NCI-H510A (cell line): ENCODE measurements at regions not wholly inside any gene's neighbourhood (a gene's known extent, or its start where the extent isn't known, plus 50 kb on each side); places are given as distances from the start of the nearest gene placed in this dataset.
"Not testable (repeated sequence)": the region's sequence is repeated elsewhere in the genome, so short reads cannot be mapped to it uniquely, and the experiment has no call there.

Source experiments
- DNase-seq: peaks from one replicate; lab custom pipeline; 2025; lab: John Stamatoyannopoulos, UW

- DNase-seq, result no peak
Observed at GRCh38 chr3:163813935-163814334, 1264.4 kb downstream of the SI start.

GRCh38 chr3:163812006-163812405 is 1266.3 kb downstream of the SI start:
- DNase-seq, result no peak

GRCh38 chr3:163809540-163809993 is 1268.7 kb downstream of the SI start:
- no peak for DNase-seq

DNA sequence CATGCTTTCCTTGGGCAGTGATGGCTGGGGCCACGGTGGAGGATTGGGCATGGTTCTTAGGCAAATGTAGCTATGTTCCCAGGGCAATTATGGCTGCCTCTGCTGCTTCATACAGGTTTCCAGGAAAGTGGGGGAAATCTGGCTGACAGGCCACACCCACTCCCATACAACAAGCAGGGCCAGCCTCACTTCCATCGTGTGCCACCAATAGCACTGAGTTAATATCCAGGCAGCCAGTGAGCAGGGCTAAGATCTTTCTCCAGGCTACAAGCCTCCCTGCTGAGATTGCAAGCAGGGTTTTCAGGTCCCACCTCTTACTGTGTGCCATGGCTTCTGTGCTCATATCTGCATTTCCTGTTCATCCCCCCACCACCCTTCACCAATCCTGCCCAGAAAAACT is 1291.9 kb downstream of the SI start:
- no peak for DNase-seq

DNA sequence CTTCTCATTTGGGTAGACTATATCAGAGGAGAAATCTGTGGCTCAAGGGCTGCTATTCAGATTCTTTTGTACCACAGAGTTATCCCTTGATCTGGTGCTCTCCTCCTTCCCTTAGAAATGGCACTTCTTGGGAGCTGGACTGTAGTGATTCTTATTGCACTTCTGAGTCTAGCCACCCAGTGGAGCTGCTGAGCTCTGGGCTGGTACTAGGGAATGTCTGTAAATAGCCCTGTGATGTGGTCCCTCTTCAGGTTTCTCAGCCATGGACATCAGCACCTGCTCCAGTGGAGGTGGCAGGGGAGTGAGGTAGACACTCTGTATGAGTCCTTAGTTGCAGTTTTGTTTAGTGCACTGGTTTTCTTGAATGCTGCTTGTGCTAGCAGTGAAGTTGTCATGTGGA is 1292.6 kb downstream of the SI start:
- DNase-seq, result no peak

- DNase-seq, result no peak
Observed at GRCh38 chr3:163779396-163780344, 1298.6 kb downstream of the SI start.

- DNase-seq, result no peak
Observed at GRCh38 chr3:163776743-163777142, 1301.6 kb downstream of the SI start.

DNA sequence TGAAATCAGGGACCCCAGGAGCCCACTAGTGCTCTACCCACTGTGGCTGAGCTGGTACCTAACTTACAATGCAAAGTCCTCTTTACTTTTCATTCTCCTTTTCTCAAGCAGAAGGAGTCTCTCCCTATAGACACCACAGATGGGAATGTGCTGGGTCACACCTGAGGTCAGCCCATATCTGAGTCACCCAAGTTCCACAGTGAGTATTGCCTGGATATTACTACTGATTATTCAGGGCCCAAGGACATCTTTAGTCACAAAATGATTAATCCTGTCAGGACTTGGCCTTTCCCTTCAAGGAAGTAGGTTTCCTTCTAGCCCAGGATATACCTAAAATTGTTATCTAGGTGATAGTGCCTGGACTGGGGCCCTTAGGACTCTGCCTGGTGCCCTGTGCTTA is 1305.2 kb downstream of the SI start:
- no peak for DNase-seq

DNA sequence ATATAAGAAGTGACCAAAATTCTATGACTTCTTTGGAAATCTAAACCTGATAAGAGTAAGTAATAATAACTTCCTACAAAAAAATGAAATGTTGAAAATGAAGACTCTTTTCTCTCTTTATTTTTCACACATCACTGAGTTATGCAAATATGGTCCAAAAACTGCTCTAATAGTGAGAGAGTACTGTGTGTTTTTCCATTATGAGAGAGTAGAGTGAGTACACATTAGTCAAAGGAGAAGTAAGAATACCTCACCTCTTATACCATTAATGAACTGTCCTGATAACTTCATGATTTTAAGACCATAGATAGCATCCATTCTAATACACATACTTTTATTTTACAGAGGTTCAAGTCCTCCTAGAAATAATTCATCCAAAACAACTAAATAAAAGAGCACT is 1310.2 kb downstream of the SI start:
- DNase-seq, result no peak

DNA sequence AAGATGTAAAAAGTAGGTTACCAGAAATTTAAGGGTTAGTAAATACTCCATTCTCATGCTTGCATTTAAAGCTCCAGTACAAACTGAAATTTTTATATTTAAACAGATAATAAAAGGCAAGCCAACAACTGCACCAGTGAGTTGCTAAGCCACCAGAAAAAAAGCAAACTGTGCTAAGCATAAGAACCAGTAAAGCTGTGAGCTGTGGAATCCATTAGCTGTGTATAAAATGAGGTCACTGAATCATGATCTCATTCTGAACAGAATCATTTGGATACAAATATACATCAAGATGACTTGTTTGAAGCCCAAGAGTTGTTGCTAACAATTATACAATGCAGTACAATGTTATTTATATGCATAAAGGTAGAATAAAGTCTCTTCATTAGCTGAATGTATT is 1312.2 kb downstream of the SI start:
- DNase-seq, result no peak

DNA sequence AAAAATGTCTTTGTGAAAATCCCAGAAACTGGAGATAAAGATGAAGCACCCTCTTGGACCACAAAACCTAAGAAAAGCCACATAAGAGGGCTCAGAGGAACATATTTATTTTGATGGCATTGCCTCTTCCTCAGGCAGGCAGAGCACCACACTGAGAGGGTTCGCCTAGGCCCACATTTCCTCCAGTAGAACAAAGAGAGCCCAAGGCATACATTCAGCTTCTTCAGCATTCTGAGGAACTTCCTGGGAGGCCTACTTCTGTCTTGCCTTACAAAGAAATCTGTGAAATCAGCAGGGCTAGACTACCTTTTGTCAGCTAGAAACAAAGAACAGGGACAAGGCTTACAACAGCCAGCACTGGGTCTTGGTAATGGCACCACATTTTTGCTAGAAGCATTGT is 1325.3 kb downstream of the SI start:
- no peak for DNase-seq

DNA sequence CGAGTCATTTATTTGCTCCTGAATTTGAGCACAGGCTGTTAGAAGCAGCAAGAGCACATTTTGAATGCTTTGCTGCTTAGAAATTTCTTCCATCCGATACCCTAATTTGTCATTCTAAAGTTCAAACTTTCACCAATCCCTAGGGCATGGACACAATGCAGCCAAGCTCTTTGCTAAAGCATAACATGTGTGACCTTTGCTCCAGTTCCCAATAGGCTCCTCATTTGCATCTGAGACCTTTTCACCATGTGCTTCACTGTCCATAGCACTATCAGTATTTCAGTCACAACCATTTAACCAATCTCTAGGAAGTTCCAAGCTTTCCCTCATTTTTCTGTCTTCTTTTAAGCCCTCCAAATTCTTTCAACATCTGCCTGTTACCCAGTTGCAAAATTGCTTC is 1333.1 kb downstream of the SI start:
- DNase-seq, result no peak

DNA sequence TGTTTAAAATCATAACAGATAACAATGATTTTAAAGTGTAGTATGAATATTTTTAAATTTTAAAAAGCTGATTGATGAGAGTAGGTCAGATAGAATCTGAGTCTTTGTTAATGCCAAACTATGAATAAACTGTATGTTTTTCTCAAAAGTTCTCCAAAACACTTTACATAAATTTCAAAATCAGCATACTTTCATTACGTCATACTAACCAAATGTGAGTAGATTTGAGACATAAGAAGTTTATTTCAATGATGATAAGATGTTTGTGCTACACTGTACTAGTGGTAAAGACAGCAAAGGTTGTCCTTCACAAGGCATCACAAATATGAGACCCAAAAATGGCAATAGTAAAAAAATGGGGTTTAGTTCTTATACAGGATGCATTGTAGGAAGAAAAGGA is 1342.9 kb downstream of the SI start:
- DNase-seq, result no peak

DNA sequence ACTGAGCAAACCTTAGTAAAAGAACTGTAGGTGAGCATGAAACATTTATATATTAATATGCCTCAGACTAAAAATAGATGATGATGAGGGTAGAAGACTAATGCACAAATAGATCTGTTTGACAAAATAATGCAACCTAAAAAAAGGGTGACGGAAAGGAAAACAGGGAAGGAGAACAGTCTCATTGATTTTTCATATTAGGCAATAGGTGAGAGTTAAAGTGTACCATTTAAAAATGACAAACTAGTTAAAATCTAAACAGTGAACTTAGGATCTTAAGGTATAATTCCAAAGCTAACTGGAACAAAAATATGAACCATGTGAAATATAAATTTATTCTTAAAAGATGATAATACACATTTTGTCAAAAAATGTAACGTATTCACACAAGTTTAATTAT is 1347.6 kb downstream of the SI start:
- DNase-seq, result no peak

GRCh38 chr3:163726125-163726524 is 1352.2 kb downstream of the SI start:
- no peak for DNase-seq

DNA sequence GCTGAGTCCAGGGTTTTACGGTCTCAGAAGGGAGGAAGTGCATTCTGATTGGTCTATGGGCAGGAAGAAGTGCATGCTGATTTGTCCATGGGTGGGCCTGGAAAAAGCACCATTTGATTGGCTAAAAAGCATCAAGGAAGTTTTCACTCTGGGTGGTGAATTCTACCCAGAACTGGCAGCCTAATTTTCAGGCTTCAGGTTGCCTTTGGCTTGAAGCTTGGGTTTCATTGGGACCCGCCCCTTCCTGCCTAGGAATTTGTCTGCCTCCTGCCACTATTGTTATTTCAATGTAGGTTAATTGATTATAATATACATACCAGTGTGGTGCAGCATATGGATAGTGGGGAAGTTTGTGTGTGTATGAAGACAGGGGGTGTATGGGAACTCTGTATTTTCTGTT is 1355.9 kb downstream of the SI start:
- DNase-seq, result no peak

- DNase-seq, result no peak
Observed at GRCh38 chr3:163721596-163721995, 1356.7 kb downstream of the SI start.

DNA sequence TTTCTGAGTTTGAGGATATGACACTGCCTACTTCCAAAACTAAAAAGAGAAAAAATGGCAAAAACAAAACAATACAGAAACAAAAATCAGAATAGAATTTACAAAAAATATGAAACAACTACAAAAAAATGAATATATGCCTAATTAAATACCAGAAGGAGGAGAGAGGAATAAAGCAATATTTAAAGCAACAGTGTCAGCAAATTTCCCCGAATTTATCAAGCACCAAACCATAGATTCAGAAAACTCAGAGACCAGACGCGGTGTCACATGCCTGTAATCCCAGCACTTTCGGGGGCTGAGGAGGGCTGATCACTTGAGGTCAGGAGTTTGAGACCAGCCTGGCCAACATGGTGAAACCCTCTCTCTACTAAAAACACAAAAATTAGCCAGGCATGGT is 1360.9 kb downstream of the SI start:
- DNase-seq, result no peak

- no peak for DNase-seq
Observed at GRCh38 chr3:163708428-163708827, 1369.9 kb downstream of the SI start.

- no peak for DNase-seq
Observed at GRCh38 chr3:163707659-163708058, 1370.6 kb downstream of the SI start.

- DNase-seq, result not testable (repeated sequence)
Observed at GRCh38 chr3:163698221-163698620, 1380.1 kb downstream of the SI start.

GRCh38 chr3:163692494-163692893 is 1385.8 kb downstream of the SI start:
- no peak for DNase-seq

DNA sequence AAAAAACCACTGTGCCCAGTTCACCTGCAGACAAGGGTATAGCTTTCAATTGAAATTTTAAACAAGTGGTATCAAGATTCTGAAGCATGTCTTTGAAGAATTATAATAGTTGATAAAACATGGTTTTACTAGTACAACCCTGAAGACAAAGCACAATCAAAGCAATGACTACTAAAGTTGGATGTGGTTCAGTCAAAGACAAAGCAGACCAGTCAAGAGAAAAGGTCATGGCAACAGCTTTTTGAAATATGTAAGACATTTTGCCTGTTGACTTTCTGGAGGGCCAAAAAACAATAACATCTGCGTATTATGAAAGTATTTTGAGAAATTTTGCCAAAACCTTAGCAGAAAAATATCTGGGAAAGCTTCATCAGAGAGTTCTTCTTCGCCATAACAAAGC is 1393.6 kb downstream of the SI start:
- no peak for DNase-seq

DNA sequence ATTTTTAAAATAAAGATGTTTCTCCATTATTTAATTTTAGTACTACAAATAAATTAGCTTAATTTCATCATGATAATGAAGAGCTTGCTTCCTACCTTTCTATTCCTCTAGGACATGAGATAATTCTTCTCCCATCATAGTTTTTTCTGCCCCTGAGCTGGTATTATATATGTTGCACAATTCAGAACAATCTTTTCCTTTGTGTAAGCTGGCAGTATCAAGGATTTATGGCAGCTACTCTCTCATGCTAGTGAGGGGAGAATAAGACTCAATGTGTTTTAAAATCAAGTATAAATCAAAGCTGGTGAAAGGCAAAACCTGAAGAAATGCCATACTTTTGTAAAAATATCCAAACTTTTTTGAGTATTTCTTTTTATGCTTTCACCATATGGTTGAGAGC is 1405.3 kb downstream of the SI start:
- DNase-seq, result no peak
